A549 (cell line): ENCODE measurements at regions not wholly inside any gene's neighbourhood (a gene's known extent, or its start where the extent isn't known, plus 50 kb on each side); places are given as distances from the start of the nearest gene placed in this dataset.

Source experiments
- CTCF ChIP-seq: fragments of >200 bp; sonication (Bioruptor Twin); formaldehyde crosslinking; IDR thresholded peaks from 3 replicates; pipeline ENCODE4 v1.5.1; 2016
- EHMT2 ChIP-seq: fragments of 200-600 bp; sonication (generic); IDR thresholded peaks from 2 replicates; pipeline ENCODE4 v1.6.1; 2016; ENCODE audit warnings: antibody characterized with exemption, low read depth, mild to moderate bottlenecking, moderate library complexity
- EP300 ChIP-seq, 2 experiments: fragments of >200 bp; sonication (Bioruptor Twin); formaldehyde crosslinking; IDR thresholded peaks; 2 replicates in 1 of 2; 3 replicates in 1 of 2; pipeline ENCODE4 v1.6.1; 2016 to 2017
- KDM5A ChIP-seq: fragments of 200-600 bp; sonication (generic); IDR thresholded peaks from 2 replicates; pipeline ENCODE4 v1.6.1; 2016; ENCODE audit warnings: antibody characterized with exemption, mild to moderate bottlenecking
- MAX ChIP-seq: IDR thresholded peaks from 2 replicates; pipeline ENCODE4 v1.6.1; 2012
- MYC ChIP-seq: IDR thresholded peaks from 2 replicates; pipeline ENCODE4 v1.6.1; 2012; ENCODE audit warnings: mild to moderate bottlenecking, inconsistent platforms, low read length, improper control_type of control experiment, borderline replicate concordance
- NR3C1 ChIP-seq: fragments of >200 bp; sonication (Bioruptor Twin); formaldehyde crosslinking; IDR thresholded peaks from 3 replicates; pipeline ENCODE4 v1.6.1; 2017
- PHF8 ChIP-seq: fragments of 200-600 bp; sonication (generic); IDR thresholded peaks from 2 replicates; pipeline ENCODE4 v1.6.1; 2016; ENCODE audit warnings: low read depth, mild to moderate bottlenecking, antibody characterized with exemption, moderate library complexity, borderline replicate concordance
- POLR2A ChIP-seq: IDR thresholded peaks from 2 replicates; pipeline ENCODE4 v1.6.1; 2012; ENCODE audit warnings: mild to moderate bottlenecking, low read length
- POLR2AphosphoS2 ChIP-seq: conservative IDR thresholded peaks from 2 replicates; pipeline ENCODE4 v1.6.1; 2012; ENCODE audit warnings: low read length, improper control_type of control experiment, inconsistent platforms
- RNF2 ChIP-seq: fragments of 200-600 bp; sonication (generic); IDR thresholded peaks from 2 replicates; pipeline ENCODE4 v1.6.1; 2016; ENCODE audit warnings: low read depth, mild to moderate bottlenecking, antibody characterized with exemption, moderate library complexity, borderline replicate concordance
- TP53 ChIP-seq: fragments of 250-450 bp; sonication (Bioruptor Pico); IDR thresholded peaks from 2 replicates; pipeline ENCODE4 v1.5.0; 2021; ENCODE audit warnings: mild to moderate bottlenecking, moderate library complexity
- TF ChIP-seq, protein P1 (sequence below): fragments of 150-350 bp; IDR thresholded peaks from 2 replicates; pipeline ENCODE4 v1.6.1; 2014; ENCODE audit warnings: low read depth, mild to moderate bottlenecking, low read length
- TF ChIP-seq, protein P2 (sequence below): fragments of 450-650 bp; IDR thresholded peaks from 2 replicates; pipeline ENCODE4 v1.6.1; 2014; ENCODE audit warnings: antibody characterized with exemption

DNA sequence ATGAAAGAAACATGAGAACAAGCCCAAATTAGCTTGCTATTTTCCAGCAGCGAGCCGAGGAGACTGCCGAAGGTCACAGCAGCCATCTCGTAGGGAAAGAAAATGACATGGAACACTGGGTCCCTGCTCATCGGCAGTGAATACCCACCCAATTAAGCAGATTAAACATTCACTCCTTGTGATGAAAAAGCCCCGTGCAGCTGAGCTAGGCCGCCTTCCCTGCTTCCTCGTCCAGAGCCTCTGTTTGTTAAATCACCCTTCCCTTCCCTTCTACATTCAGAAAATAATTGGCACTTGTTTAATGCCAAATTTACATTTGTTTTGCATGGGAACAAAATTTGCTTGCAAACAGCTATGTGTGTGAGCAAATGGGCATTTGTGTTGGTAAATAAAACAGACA is 342.5 kb downstream of the RMST start:
- TF ChIP-seq, protein P1, sequence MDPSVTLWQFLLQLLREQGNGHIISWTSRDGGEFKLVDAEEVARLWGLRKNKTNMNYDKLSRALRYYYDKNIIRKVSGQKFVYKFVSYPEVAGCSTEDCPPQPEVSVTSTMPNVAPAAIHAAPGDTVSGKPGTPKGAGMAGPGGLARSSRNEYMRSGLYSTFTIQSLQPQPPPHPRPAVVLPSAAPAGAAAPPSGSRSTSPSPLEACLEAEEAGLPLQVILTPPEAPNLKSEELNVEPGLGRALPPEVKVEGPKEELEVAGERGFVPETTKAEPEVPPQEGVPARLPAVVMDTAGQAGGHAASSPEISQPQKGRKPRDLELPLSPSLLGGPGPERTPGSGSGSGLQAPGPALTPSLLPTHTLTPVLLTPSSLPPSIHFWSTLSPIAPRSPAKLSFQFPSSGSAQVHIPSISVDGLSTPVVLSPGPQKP = no peak
- no peak for TF ChIP-seq RNF2
- TF ChIP-seq CTCF = no peak
- no peak for TF ChIP-seq MAX
- TF ChIP-seq, protein P2, sequence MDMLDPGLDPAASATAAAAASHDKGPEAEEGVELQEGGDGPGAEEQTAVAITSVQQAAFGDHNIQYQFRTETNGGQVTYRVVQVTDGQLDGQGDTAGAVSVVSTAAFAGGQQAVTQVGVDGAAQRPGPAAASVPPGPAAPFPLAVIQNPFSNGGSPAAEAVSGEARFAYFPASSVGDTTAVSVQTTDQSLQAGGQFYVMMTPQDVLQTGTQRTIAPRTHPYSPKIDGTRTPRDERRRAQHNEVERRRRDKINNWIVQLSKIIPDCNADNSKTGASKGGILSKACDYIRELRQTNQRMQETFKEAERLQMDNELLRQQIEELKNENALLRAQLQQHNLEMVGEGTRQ = no peak
- TF ChIP-seq POLR2A = no peak
- TF ChIP-seq EP300 (IDR thresholded peaks at IDR 0.05) = no peak
- no peak for TF ChIP-seq NR3C1
- TF ChIP-seq TP53 (CRISPR knock-in tag) = no peak
- no peak for TF ChIP-seq MYC
- TF ChIP-seq KDM5A = no peak
- no peak for TF ChIP-seq EHMT2
- TF ChIP-seq POLR2AphosphoS2 = no peak
- no peak for TF ChIP-seq PHF8
